Left lung (tissue), 4 donors: ENCODE measurements at regions not wholly inside any gene's neighbourhood (a gene's known extent, or its start where the extent isn't known, plus 50 kb on each side); places are given as distances from the start of the nearest gene placed in this dataset.

Experiments
- ATAC-seq: fragments of 200-7000 bp; cut with Tn5 transposase; one replicate; pipeline ENCODE4 v1.9.1; 2020; ENCODE audit warnings: moderate library complexity
- DNase-seq, 4 donors: peaks; one replicate each; pipeline ENCODE4 v3.0.0-alpha.2; 2013 to 2020
- H3K27ac ChIP-seq, 2 donors: fragments of 200-600 bp; sonication (generic) in 1 of 2; one replicate each; pipeline versions ENCODE4 v1.5.0 to v1.8.0; 2020 to 2021
- H3K27me3 ChIP-seq, 2 donors: fragments of 200-600 bp; sonication (generic) in 1 of 2; one replicate each; pipeline versions ENCODE4 v1.5.0 to v1.8.0; 2020 to 2021
- H3K36me3 ChIP-seq, 2 donors: fragments of 200-600 bp; sonication (generic) in 1 of 2; one replicate each; pipeline versions ENCODE4 v1.5.0 to v1.8.0; 2020 to 2021
- H3K4me1 ChIP-seq, 2 donors: fragments of 200-600 bp; one replicate each; pipeline ENCODE4 v1.8.0; 2021
- H3K4me3 ChIP-seq, 2 donors: fragments of 200-600 bp; sonication (generic) in 1 of 2; one replicate each; pipeline versions ENCODE4 v1.5.0 to v1.8.0; 2020 to 2021; ENCODE audit warnings: mild to moderate bottlenecking in 1 of 2
- H3K9me3 ChIP-seq, 2 donors: fragments of 200-600 bp; sonication (generic) in 1 of 2; one replicate each; pipeline versions ENCODE4 v1.5.0 to v1.8.0; 2020 to 2021
- intact Hi-C, 2 donors: fragments of 100-400 bp; cut with DNase I; formaldehyde crosslinking; loops; one replicate each; pipeline versions ENCODE4 v1.11.2 to v1.14.2; 2022
- TF ChIP-seq, protein P1 (sequence below), 2 donors: fragments of 200-600 bp; sonication (generic) in 1 of 2; IDR thresholded peaks; one replicate each; pipeline versions ENCODE4 v1.5.0 to v1.8.0; 2021; ENCODE audit warnings: antibody characterized with exemption in 2 of 2
- donor health status: DM: no; HTN: yes; CAD: no.
- donor health status: DM: no; HTN: no; CAD: no.

- Histone ChIP-seq H3K27me3 (no peaks in the 10 kb centered on the region), H3K4me1 (no peaks in the 10 kb centered on the region), H3K9me3 (no peaks in the 10 kb centered on the region), H3K4me3 (no peak overlapping the region), H3K36me3 (no peaks in the 10 kb centered on the region), H3K27ac (no peak overlapping the region)
- intact Hi-C loops = no loop called here
- TF ChIP-seq, protein P1, sequence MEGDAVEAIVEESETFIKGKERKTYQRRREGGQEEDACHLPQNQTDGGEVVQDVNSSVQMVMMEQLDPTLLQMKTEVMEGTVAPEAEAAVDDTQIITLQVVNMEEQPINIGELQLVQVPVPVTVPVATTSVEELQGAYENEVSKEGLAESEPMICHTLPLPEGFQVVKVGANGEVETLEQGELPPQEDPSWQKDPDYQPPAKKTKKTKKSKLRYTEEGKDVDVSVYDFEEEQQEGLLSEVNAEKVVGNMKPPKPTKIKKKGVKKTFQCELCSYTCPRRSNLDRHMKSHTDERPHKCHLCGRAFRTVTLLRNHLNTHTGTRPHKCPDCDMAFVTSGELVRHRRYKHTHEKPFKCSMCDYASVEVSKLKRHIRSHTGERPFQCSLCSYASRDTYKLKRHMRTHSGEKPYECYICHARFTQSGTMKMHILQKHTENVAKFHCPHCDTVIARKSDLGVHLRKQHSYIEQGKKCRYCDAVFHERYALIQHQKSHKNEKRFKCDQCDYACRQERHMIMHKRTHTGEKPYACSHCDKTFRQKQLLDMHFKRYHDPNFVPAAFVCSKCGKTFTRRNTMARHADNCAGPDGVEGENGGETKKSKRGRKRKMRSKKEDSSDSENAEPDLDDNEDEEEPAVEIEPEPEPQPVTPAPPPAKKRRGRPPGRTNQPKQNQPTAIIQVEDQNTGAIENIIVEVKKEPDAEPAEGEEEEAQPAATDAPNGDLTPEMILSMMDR (IDR thresholded peaks at IDR 0.05) = no peak
- DNase-seq (no peak), ATAC-seq (no peak)
Measured at GRCh38 chr4:12963291-12963690, 520.8 kb downstream of the RAB28 start.

- H3K9me3 ChIP-seq = no peaks in the 10 kb centered on the region
- no peaks in the 10 kb centered on the region for H3K36me3 ChIP-seq
- DNase-seq (no peak), ATAC-seq (no peak)
- TF ChIP-seq, protein P1 (IDR thresholded peaks at IDR 0.05) = no peak
- H3K4me3 ChIP-seq = no peak overlapping the region
- no peaks in the 10 kb centered on the region for H3K27me3 ChIP-seq
- intact Hi-C loops = no loop called here
- no peak overlapping the region for H3K27ac ChIP-seq
- H3K4me1 ChIP-seq = no peaks in the 10 kb centered on the region
Measured at GRCh38 chr4:12961713-12962112, 522.4 kb downstream of the RAB28 start.

DNA sequence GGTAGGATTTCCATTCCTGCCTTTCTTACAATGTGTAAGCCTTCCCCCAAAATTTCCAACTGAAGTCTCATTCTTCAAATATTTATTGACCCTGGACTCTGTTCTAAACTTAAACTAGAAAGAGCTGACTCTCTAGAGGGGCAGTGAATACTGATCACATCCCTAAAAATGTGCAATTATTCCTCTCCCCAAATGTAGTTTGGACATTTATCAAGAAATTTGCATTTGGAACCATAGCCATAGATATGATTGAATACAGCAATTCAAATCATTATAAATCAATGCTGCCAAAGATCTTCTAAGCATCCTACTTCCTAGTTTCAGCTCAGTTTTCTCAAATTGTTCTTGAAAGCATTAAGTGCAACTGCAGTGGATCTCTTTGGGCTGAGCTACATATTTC is 525.7 kb downstream of the RAB28 start:
- TF ChIP-seq, protein P1 (IDR thresholded peaks at IDR 0.05) = no peak
- intact Hi-C loops = no loop called here

GRCh38 chr4:12957108-12957507 is 527.0 kb downstream of the RAB28 start:
- no peak overlapping the region for H3K27ac ChIP-seq
- intact Hi-C loops = no loop called here
- DNase-seq (no peak), ATAC-seq (no peak)
- H3K36me3 ChIP-seq = no peaks in the 10 kb centered on the region
- H3K4me3 ChIP-seq = no peak overlapping the region
- no peaks in the 10 kb centered on the region for H3K27me3 ChIP-seq
- H3K4me1 ChIP-seq = no peaks in the 10 kb centered on the region
- TF ChIP-seq, protein P1 (IDR thresholded peaks at IDR 0.05) = no peak
- no peaks in the 10 kb centered on the region for H3K9me3 ChIP-seq

More for the DNA sequence above, 525.7 kb downstream of the RAB28 start:
- no peak for ATAC-seq
- Histone ChIP-seq H3K27me3 (no peaks in the 10 kb centered on the region), H3K27ac (no peak overlapping the region), H3K9me3 (no peaks in the 10 kb centered on the region), H3K36me3 (no peaks in the 10 kb centered on the region), H3K4me1 (no peaks in the 10 kb centered on the region), H3K4me3 (no peak overlapping the region)
- DNase-seq = no peak

- no peak overlapping the region for H3K27ac ChIP-seq
- ATAC-seq = no peak
- H3K27me3 ChIP-seq = no peaks in the 10 kb centered on the region
- no peak overlapping the region for H3K4me3 ChIP-seq
- no peaks in the 10 kb centered on the region for H3K4me1 ChIP-seq
- H3K36me3 ChIP-seq = no peaks in the 10 kb centered on the region
- no peak for DNase-seq
- no peaks in the 10 kb centered on the region for H3K9me3 ChIP-seq
- TF ChIP-seq, protein P1 (IDR thresholded peaks at IDR 0.05) = no peak
- intact Hi-C loops = no loop called here
Measured at GRCh38 chr4:12956026-12956425, 528.1 kb downstream of the RAB28 start.
